ENCODE measurements at regions not wholly inside any gene's neighbourhood (a gene's known extent, or its start where the extent isn't known, plus 50 kb on each side); places are given as distances from the start of the nearest gene placed in this dataset.

- TF ChIP-seq ZNF280B (CRISPR knock-in tag; IDR thresholded peaks at IDR 0.05) (no peak), SP1 (CRISPR knock-in tag; IDR thresholded peaks at IDR 0.05) (no peak), CTCF (IDR thresholded peaks at IDR 0.05 in 2 of 3, conservative IDR thresholded peaks at IDR 0.05 in 1 of 3; ENCODE audit: insufficient read depth in 2 of 3, low read depth in 1 of 3, low read length in 3 of 3) (no peak), KHSRP (IDR thresholded peaks at IDR 0.05) (no peak), ZNF76 (CRISPR knock-in tag; IDR thresholded peaks at IDR 0.05; ENCODE audit: borderline replicate concordance) (no peak), NRF1 (conservative IDR thresholded peaks at IDR 0.05 in 1 of 2, IDR thresholded peaks at IDR 0.05 in 1 of 2) (no peak), E2F1 (CRISPR knock-in tag; IDR thresholded peaks at IDR 0.05) (no peak)
These were observed 1723.7 kb downstream of the SUCLG1 start for GRCh38 chr2:82735336-82735735.
